DOHH2 (cell line): ENCODE measurements at regions not wholly inside any gene's neighbourhood (a gene's known extent, or its start where the extent isn't known, plus 50 kb on each side); places are given as distances from the start of the nearest gene placed in this dataset.
A peak's percentile ranks its signal among the peaks of the same experiment; 100 is the strongest.
"Not testable (repeated sequence)": the region's sequence is repeated elsewhere in the genome, so short reads cannot be mapped to it uniquely, and the experiment has no call there.

Experiments used
- H3F3A ChIP-seq: fragments of 200-600 bp; sonication (generic), shearing (Covaris generic); 2 replicates; pipeline ENCODE4 v1.6.0; 2016; ENCODE audit warnings: antibody characterized with exemption, mild to moderate bottlenecking; ENCODE audit not compliant: control insufficient read depth, insufficient read depth
- H3K27ac ChIP-seq: fragments of 200-600 bp; sonication (generic); 2 replicates; pipeline ENCODE4 v1.5.1; 2014; ENCODE audit warnings: low read depth, mild to moderate bottlenecking, low read length, moderate library complexity
- H3K27me3 ChIP-seq: fragments of 200-600 bp; sonication (generic); 2 replicates; pipeline ENCODE4 v1.6.1; 2014; ENCODE audit warnings: mild to moderate bottlenecking, low read length, mixed read lengths; ENCODE audit not compliant: control insufficient read depth
- H3K36me3 ChIP-seq: fragments of 200-600 bp; sonication (generic); 2 replicates; pipeline ENCODE4 v1.6.1; 2014; ENCODE audit warnings: mild to moderate bottlenecking, low read length, moderate library complexity, mixed read lengths; ENCODE audit not compliant: control insufficient read depth
- H3K4me1 ChIP-seq: fragments of 200-600 bp; sonication (generic); 2 replicates; pipeline ENCODE4 v1.6.1; 2014; ENCODE audit warnings: mild to moderate bottlenecking, low read length, mixed read lengths; ENCODE audit not compliant: control insufficient read depth
- H3K4me2 ChIP-seq: fragments of 200-600 bp; sonication (generic); 2 replicates; pipeline ENCODE4 v1.6.0; 2014; ENCODE audit warnings: mild to moderate bottlenecking, low read length, moderate library complexity
- H3K4me3 ChIP-seq: fragments of 200-600 bp; sonication (generic); 2 replicates; pipeline ENCODE4 v1.5.1; 2014; ENCODE audit warnings: mild to moderate bottlenecking, low read length, mixed read lengths
- H3K79me2 ChIP-seq: fragments of 200-600 bp; sonication (generic); 2 replicates; pipeline ENCODE4 v1.6.1; 2014; ENCODE audit warnings: mild to moderate bottlenecking, low read length, mixed read lengths; ENCODE audit not compliant: control insufficient read depth
- H3K9me2 ChIP-seq: fragments of 200-600 bp; sonication (generic); replicated peaks from 2 replicates; pipeline ENCODE4 v1.6.1; 2014; ENCODE audit warnings: mild to moderate bottlenecking, low read length, mixed read lengths; ENCODE audit not compliant: control insufficient read depth
- H3K9me3 ChIP-seq: fragments of 200-600 bp; sonication (generic); 2 replicates; pipeline ENCODE4 v1.6.1; 2014; ENCODE audit warnings: antibody characterized with exemption, low read length, mixed read lengths; ENCODE audit not compliant: control insufficient read depth, insufficient read depth
- H4K20me1 ChIP-seq: fragments of 200-600 bp; sonication (generic); 2 replicates; pipeline ENCODE4 v1.6.0; 2014; ENCODE audit warnings: low read depth, mild to moderate bottlenecking, antibody characterized with exemption, low read length, moderate library complexity; ENCODE audit not compliant: control insufficient read depth, insufficient read depth
- EZH2phosphoT487 ChIP-seq: fragments of 200-600 bp; sonication (generic); IDR thresholded peaks from 2 replicates; pipeline ENCODE4 v1.6.1; 2017; ENCODE audit warnings: borderline replicate concordance, mild to moderate bottlenecking, antibody characterized with exemption, low read length, moderate library complexity, mixed read lengths
- TF ChIP-seq, protein P1 (sequence below): fragments of 200-600 bp; sonication (generic); IDR thresholded peaks from one replicate; pipeline ENCODE4 v1.5.1; 2014; ENCODE audit warnings: antibody characterized with exemption, mild to moderate bottlenecking, low read depth, low read length; ENCODE audit not compliant: poor library complexity, severe bottlenecking

DNA sequence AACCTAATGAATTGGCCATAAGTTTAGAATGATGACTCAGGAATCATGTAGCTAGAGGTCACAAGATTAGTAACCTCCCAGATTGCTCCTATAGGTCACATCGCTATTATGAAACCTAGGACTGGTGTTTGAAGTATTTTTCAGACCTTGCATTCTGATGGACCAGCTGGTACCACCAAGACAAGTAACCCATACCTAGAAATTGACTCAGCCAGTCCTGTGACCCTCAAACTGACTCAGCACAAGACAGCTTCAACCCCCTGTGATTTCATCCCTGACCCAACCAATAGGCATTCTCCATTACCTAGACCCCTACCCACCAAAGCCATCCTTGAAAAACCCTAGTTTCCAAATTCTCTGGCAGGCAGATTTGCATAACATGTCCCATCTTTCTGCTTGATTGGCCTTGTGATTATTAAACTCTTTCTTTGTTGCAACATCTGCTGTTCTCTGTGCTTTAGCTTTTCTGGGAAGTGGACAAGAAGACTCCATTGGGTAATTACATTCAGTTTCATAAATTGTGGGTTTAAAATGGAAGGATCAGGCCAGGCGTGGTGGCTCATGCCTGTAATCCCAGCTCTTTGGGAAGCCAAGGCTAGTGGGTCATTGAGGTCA is 254.9 kb downstream of the IRS1 start:
- H3K36me3 ChIP-seq: no peaks in the 10 kb centered on the region
- no peak overlapping the region for H3K27ac ChIP-seq
- no peaks in the 10 kb centered on the region for H3K9me2 ChIP-seq
- H3K4me3 ChIP-seq: no peak overlapping the region
- no peaks in the 10 kb centered on the region for H4K20me1 ChIP-seq
- H3F3A ChIP-seq: no peaks in the 10 kb centered on the region
- H3K27me3 ChIP-seq: 0 out of 2 replicates have a peak, but pooled peaks cover 2% of the 10 kb centered on the region
- no peaks in the 10 kb centered on the region for H3K4me1 ChIP-seq
- no peaks in the 10 kb centered on the region for H3K79me2 ChIP-seq
- H3K9me3 ChIP-seq: no peaks in the 10 kb centered on the region
- H3K4me2 ChIP-seq: no peak overlapping the region
- TF ChIP-seq, protein P1, sequence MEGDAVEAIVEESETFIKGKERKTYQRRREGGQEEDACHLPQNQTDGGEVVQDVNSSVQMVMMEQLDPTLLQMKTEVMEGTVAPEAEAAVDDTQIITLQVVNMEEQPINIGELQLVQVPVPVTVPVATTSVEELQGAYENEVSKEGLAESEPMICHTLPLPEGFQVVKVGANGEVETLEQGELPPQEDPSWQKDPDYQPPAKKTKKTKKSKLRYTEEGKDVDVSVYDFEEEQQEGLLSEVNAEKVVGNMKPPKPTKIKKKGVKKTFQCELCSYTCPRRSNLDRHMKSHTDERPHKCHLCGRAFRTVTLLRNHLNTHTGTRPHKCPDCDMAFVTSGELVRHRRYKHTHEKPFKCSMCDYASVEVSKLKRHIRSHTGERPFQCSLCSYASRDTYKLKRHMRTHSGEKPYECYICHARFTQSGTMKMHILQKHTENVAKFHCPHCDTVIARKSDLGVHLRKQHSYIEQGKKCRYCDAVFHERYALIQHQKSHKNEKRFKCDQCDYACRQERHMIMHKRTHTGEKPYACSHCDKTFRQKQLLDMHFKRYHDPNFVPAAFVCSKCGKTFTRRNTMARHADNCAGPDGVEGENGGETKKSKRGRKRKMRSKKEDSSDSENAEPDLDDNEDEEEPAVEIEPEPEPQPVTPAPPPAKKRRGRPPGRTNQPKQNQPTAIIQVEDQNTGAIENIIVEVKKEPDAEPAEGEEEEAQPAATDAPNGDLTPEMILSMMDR: no peak
- no peak for TF ChIP-seq EZH2phosphoT487

DNA sequence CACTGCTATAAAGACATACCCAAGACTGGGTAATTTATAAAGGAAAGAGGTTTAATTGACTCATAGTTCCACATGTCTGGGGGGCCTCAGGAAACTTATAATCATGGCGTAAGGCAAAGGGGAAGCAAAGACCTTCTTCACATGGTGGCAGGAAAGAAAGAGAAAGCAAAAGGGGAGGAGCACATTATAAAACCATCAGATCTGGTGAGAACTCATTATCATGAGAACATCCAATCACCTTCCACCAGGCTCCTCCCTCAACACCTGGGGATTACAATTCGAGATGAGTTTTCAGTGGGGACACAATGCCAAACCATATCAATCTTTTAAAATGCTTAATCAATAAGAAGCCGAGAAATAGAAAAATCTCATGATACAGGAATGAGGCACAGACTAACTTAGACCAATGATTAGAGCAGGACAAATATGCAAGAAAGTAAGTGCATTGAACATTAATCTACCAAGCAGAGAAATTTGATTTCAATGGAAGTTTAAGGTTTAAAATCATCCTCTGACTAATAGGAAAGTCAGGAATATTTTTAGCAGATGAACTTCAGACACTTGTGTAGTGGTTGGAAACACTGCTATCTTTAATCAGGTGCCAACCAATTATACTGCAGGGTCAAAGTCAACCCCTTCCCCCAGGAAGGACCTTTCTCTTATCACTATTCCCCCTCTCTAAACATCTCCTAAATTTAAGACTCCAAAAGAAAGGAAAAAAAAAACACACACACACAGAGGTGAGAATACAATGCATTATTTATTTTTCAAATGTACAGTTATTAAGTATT is 259.2 kb downstream of the IRS1 start:
- Histone ChIP-seq H3K9me2 (no peaks in the 10 kb centered on the region), H3K27me3 (no peaks in the 10 kb centered on the region), H3F3A (no peaks in the 10 kb centered on the region), H3K4me2 (no peak overlapping the region), H3K79me2 (no peaks in the 10 kb centered on the region), H4K20me1 (no peaks in the 10 kb centered on the region), H3K4me3 (no peak overlapping the region), H3K27ac (no peak overlapping the region), H3K36me3 (no peaks in the 10 kb centered on the region), H3K4me1 (peaks cover 23% of the 10 kb centered on the region), H3K9me3 (no peaks in the 10 kb centered on the region)
- TF ChIP-seq, protein P1: no peak
- no peak for TF ChIP-seq EZH2phosphoT487

DNA sequence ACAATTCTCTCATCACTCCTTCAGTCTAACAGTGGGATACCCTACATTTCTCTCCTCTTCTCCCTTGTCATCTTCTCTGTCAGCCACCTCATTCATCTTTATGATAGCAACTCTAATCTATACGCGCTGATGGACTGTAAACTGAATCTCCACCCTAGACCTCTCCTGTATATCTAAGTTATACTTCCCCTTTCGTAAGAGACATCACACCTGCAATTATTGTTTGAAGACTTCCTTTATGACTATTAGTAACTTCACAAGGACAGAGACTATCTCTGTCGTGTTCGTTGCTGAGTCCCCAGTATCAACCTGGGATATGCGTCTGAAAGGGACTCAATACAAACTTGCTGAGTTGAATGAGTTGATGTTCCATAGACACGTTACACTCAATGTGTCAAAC is 263.2 kb downstream of the IRS1 start:
- peak overlapping the region; percentile 62 for H3K4me2 ChIP-seq
- H3K4me1 ChIP-seq: peaks cover 28% of the 10 kb centered on the region
- no peak for TF ChIP-seq EZH2phosphoT487
- TF ChIP-seq, protein P1: no peak
- no peaks in the 10 kb centered on the region for H3K27me3 ChIP-seq
- H3F3A ChIP-seq: no peaks in the 10 kb centered on the region
- no peaks in the 10 kb centered on the region for H3K79me2 ChIP-seq
- H3K9me2 ChIP-seq: no peaks in the 10 kb centered on the region
- H3K36me3 ChIP-seq: no peaks in the 10 kb centered on the region
- H4K20me1 ChIP-seq: no peaks in the 10 kb centered on the region
- peak overlapping the region; percentile 51 for H3K27ac ChIP-seq
- H3K4me3 ChIP-seq: peak overlapping the region; percentile 48; the same call in 1 of the 2 replicates
- H3K9me3 ChIP-seq: no peaks in the 10 kb centered on the region

DNA sequence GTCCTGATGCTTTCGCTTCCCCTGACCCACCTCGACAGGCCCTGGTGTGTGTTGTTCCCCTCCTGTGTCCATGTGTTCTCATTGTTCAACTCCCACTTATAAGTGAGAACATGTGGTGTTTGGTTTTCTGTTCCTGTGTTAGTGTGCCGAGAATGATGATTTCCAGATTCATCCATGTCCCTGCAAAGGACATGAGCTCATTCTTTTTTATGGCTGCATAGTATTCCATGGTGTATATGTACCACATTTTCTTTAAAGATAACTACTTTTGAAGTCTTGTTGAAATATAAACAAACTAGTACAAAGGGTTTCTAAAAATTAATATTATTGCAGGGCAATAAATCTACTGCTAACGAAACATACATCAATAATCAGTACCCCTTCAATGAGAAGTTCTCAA is 266.6 kb downstream of the IRS1 start:
- H3K4me1 ChIP-seq: peaks cover 28% of the 10 kb centered on the region
- H3K27me3 ChIP-seq, H3K9me2 ChIP-seq, H3K9me3 ChIP-seq, H3F3A ChIP-seq, H3K27ac ChIP-seq, H4K20me1 ChIP-seq, H3K4me2 ChIP-seq, H3K4me3 ChIP-seq, H3K36me3 ChIP-seq, H3K79me2 ChIP-seq: not testable (repeated sequence)
